SH-SY5Y (cell line): ENCODE measurements at regions not wholly inside any gene's neighbourhood (a gene's known extent, or its start where the extent isn't known, plus 50 kb on each side); places are given as distances from the start of the nearest gene placed in this dataset.

Experiments
- GATA2 ChIP-seq: IDR thresholded peaks from 2 replicates; pipeline ENCODE4 v1.6.1; 2011; ENCODE audit warnings: mild to moderate bottlenecking, low read depth, low read length
- GATA3 ChIP-seq: IDR thresholded peaks from 2 replicates; pipeline ENCODE4 v1.6.1; 2011; ENCODE audit warnings: low read depth, mild to moderate bottlenecking, low read length, moderate library complexity

DNA sequence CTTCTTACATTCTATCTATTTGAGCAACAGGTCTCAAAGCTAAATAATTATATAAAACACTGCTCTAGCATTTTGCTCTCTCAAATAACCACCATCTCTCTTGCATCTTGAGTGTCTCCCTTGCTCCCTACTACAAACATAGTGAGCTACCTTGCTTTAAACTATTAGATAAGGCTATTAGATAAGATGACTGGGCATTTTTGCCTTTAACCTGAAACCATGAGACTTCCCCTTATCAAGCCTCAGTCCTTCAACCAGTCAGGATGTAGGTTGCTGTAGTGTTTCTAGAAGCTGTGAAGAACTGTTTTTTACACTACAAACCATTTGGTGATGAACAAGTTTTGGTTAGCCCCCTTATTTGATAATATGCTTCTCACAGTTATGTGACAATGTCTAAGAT is 115.4 kb upstream of the MAP2 start:
- TF ChIP-seq GATA2 = no peak
- no peak for TF ChIP-seq GATA3
